Mesendoderm (in vitro differentiated cells): ENCODE measurements at regions not wholly inside any gene's neighbourhood (a gene's known extent, or its start where the extent isn't known, plus 50 kb on each side); places are given as distances from the start of the nearest gene placed in this dataset.

Source experiments
- DNase-seq: peaks from one replicate; pipeline ENCODE4 v3.0.0; 2013
- H2AK5ac ChIP-seq: 2 replicates; pipeline ENCODE4 v1.6.1; 2013; ENCODE audit warnings: low read length, inconsistent platforms
- H2BK120ac ChIP-seq: 2 replicates; pipeline ENCODE4 v1.6.1; 2013; ENCODE audit warnings: low read depth, mild to moderate bottlenecking, low read length, moderate library complexity, mixed read lengths
- H2BK15ac ChIP-seq: replicated peaks from 2 replicates; pipeline ENCODE4 v1.6.1; 2013; ENCODE audit warnings: low read depth, mild to moderate bottlenecking, moderate library complexity
- H2BK5ac ChIP-seq: 2 replicates; pipeline ENCODE4 v1.6.1; 2013; ENCODE audit warnings: low read length, inconsistent platforms
- H3K18ac ChIP-seq: 2 replicates; pipeline ENCODE4 v1.6.1; 2013; ENCODE audit warnings: mild to moderate bottlenecking, low read length, mixed read lengths
- H3K23ac ChIP-seq: one replicate; pipeline ENCODE4 v1.6.1; 2013; ENCODE audit warnings: low read length
- H3K27ac ChIP-seq: 2 replicates; pipeline ENCODE4 v1.5.1; 2013; ENCODE audit warnings: low read depth, mild to moderate bottlenecking, inconsistent platforms, low read length, moderate library complexity
- H3K27me3 ChIP-seq: 2 replicates; pipeline ENCODE4 v1.6.1; 2013; ENCODE audit warnings: low read length, control low read depth, mild to moderate bottlenecking, inconsistent platforms; ENCODE audit not compliant: insufficient read depth, poor library complexity
- H3K36me3 ChIP-seq: 2 replicates; pipeline ENCODE4 v1.6.1; 2013; ENCODE audit warnings: low read length, inconsistent platforms; ENCODE audit not compliant: control insufficient read depth, insufficient read depth
- H3K4ac ChIP-seq: one replicate; pipeline ENCODE4 v1.6.1; 2013; ENCODE audit warnings: low read depth, mild to moderate bottlenecking, low read length, moderate library complexity
- H3K4me1 ChIP-seq: 2 replicates; pipeline ENCODE4 v1.6.1; 2013; ENCODE audit warnings: low read depth, low read length, inconsistent platforms; ENCODE audit not compliant: control insufficient read depth
- H3K4me2 ChIP-seq: 2 replicates; pipeline ENCODE4 v1.6.1; 2013; ENCODE audit warnings: low read length
- H3K4me3 ChIP-seq: 2 replicates; pipeline ENCODE4 v1.5.1; 2013; ENCODE audit warnings: mild to moderate bottlenecking, low read length
- H3K56ac ChIP-seq: one replicate; pipeline ENCODE4 v1.6.1; 2013; ENCODE audit warnings: low read length
- H3K79me1 ChIP-seq: 2 replicates; pipeline ENCODE4 v1.6.1; 2013; ENCODE audit warnings: low read length, inconsistent platforms
- H3K79me2 ChIP-seq: 2 replicates; pipeline ENCODE4 v1.6.1; 2013; ENCODE audit warnings: mild to moderate bottlenecking, low read length; ENCODE audit not compliant: control insufficient read depth, insufficient read depth
- H3K9ac ChIP-seq: 2 replicates; pipeline ENCODE4 v1.6.1; 2013; ENCODE audit warnings: low read length, inconsistent platforms
- H4K5ac ChIP-seq: one replicate; pipeline ENCODE4 v1.6.1; 2013; ENCODE audit warnings: low read length
- H4K8ac ChIP-seq: one replicate; pipeline ENCODE4 v1.6.1; 2013; ENCODE audit warnings: low read depth, mild to moderate bottlenecking, control low read depth, low read length, moderate library complexity
- WGBS: extraction: QIAGEN DNeasy Blood & Tissue Kit; methylation state at CpG from one replicate; pipeline ENCODE4 v1.1.7; 2013; ENCODE audit warnings: low lambda C conversion rate, missing lambda C conversion rate; ENCODE audit not compliant: insufficient coverage; ENCODE audit errors: extremely low coverage; 5-methylcytosine and 5-hydroxymethylcytosine counted together

DNA sequence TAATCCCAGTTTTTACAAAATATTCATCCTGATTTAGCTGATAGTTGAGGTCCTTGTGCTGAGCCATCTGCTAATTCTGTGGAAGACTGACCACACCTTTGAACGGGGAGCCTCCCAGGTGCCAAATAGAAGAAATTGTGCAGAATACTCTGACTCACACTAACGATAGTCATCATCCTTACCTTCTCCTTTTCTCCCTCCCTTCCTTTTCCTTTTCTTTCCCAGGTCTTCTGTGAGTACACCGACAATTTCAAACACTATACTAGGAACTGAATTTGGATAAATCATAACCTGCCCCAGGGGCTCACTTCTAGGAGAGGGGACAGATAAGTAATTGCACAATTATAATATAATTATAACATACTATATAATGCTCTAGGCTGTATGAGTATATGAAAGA lies 73.1 kb upstream of the CTSC start:
- Histone ChIP-seq H2BK120ac (no peak overlapping the region), H3K27ac (no peak overlapping the region), H3K56ac (no peak overlapping the region), H3K4me2 (no peak overlapping the region), H3K4me3 (no peak overlapping the region), H4K5ac (no peak overlapping the region), H3K79me2 (no peaks in the 10 kb centered on the region), H3K27me3 (no peaks in the 10 kb centered on the region), H3K18ac (no peak overlapping the region), H3K4ac (no peak overlapping the region), H3K79me1 (no peaks in the 10 kb centered on the region), H2BK15ac (no peak overlapping the region), H3K23ac (no peak overlapping the region), H3K36me3 (no peaks in the 10 kb centered on the region), H3K9ac (no peak overlapping the region), H2AK5ac (no peak overlapping the region), H4K8ac (no peak overlapping the region), H2BK5ac (no peak overlapping the region), H3K4me1 (no peaks in the 10 kb centered on the region)
- no peak for DNase-seq
- WGBS, result no CpG with 5 or more reads among the region's 3 CpGs

DNA sequence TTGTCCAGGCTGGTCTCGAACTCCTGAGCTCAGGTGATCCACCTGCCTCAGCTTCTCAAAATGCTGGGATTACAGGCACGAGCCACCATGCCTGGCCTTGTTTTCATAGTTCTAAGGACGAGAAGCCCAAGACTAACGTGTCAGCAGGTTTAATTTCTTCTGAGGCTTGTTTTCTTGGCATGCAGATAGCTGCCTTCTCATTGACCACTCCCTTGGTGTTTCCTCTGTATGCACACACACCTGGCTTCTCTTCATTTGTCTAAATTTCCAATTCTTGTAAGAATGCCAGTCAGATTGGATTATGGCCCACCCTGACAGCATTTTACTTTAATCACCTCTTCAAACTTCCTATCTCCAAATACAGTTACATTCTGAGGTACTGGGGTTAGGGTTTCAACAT lies 72.5 kb upstream of the CTSC start:
- no peak overlapping the region for H3K27ac ChIP-seq
- no peak overlapping the region for H2AK5ac ChIP-seq
- no peak overlapping the region for H3K18ac ChIP-seq
- no peaks in the 10 kb centered on the region for H3K36me3 ChIP-seq
- no peaks in the 10 kb centered on the region for H3K79me1 ChIP-seq
- H3K9ac ChIP-seq, result no peak overlapping the region
- H3K4me2 ChIP-seq, result no peak overlapping the region
- no peaks in the 10 kb centered on the region for H3K27me3 ChIP-seq
- no peak overlapping the region for H4K8ac ChIP-seq
- DNase-seq, result no peak
- no peak overlapping the region for H3K23ac ChIP-seq
- no peak overlapping the region for H3K4ac ChIP-seq
- H4K5ac ChIP-seq, result no peak overlapping the region
- no CpG with 5 or more reads among the region's 4 CpGs for WGBS
- no peak overlapping the region for H3K4me3 ChIP-seq
- no peak overlapping the region for H2BK5ac ChIP-seq
- no peak overlapping the region for H2BK15ac ChIP-seq
- H3K79me2 ChIP-seq, result no peaks in the 10 kb centered on the region
- no peak overlapping the region for H2BK120ac ChIP-seq
- no peaks in the 10 kb centered on the region for H3K4me1 ChIP-seq
- H3K56ac ChIP-seq, result no peak overlapping the region

DNA sequence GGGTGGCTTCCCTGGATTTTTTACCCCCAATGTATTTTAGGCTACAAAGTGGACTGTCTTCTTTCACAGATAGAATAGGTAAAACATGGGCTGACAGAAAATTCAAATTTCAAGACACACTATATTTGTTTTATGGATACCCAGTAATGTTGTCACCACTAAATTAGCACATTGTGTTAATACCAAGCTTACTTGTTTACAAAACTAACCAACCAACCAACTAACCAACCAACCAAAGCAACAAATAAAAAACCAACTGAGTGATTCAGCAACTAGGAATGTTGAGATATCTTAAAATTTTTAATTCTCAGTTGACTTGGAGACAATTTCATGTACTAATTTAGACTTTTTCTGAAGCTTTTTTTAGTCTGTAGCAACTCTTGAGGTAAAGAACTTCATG lies 69.3 kb upstream of the CTSC start:
- no peaks in the 10 kb centered on the region for H3K4me1 ChIP-seq
- H3K9ac ChIP-seq, result no peak overlapping the region
- no peak overlapping the region for H3K18ac ChIP-seq
- H3K27me3 ChIP-seq, result no peaks in the 10 kb centered on the region
- H2BK120ac ChIP-seq, result no peak overlapping the region
- no peak overlapping the region for H2BK5ac ChIP-seq
- H3K4me3 ChIP-seq, result no peak overlapping the region
- no peaks in the 10 kb centered on the region for H3K79me1 ChIP-seq
- H3K36me3 ChIP-seq, result no peaks in the 10 kb centered on the region
- no peak overlapping the region for H3K27ac ChIP-seq
- no peak overlapping the region for H2BK15ac ChIP-seq
- H3K56ac ChIP-seq, result no peak overlapping the region
- no peak for DNase-seq
- no peak overlapping the region for H3K4me2 ChIP-seq
- H4K5ac ChIP-seq, result no peak overlapping the region
- no peak overlapping the region for H2AK5ac ChIP-seq
- H3K79me2 ChIP-seq, result no peaks in the 10 kb centered on the region
- H3K4ac ChIP-seq, result no peak overlapping the region
- H4K8ac ChIP-seq, result no peak overlapping the region
- H3K23ac ChIP-seq, result no peak overlapping the region

DNA sequence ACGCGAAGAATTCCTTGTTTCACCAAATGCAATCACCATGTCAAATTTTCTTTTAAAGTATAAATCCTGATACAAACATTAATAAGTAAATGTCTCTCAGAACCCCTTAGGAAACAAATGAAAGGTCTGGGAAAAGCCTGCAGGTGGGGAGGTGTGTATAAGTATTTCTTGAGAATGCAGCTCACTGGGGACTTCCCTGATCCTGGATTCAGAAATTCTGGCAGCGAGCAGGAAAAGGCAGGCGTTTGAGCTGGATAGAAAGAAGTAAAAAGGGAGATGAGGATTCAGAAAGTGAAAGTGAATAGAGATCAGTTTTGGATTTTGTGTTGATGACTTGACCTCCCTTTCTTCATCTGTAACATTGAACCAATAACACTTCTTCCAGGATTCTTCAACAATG lies 68.3 kb upstream of the CTSC start:
- Histone ChIP-seq H3K56ac (no peak overlapping the region), H3K79me1 (no peaks in the 10 kb centered on the region), H2AK5ac (no peak overlapping the region), H3K23ac (no peak overlapping the region), H3K4me3 (no peak overlapping the region), H3K9ac (no peak overlapping the region), H4K5ac (no peak overlapping the region), H3K4me1 (no peaks in the 10 kb centered on the region), H3K36me3 (no peaks in the 10 kb centered on the region), H2BK120ac (no peak overlapping the region), H2BK5ac (no peak overlapping the region), H3K27ac (no peak overlapping the region), H2BK15ac (no peak overlapping the region), H3K4ac (no peak overlapping the region), H3K18ac (no peak overlapping the region), H3K27me3 (no peaks in the 10 kb centered on the region), H4K8ac (no peak overlapping the region), H3K4me2 (no peak overlapping the region), H3K79me2 (no peaks in the 10 kb centered on the region)
- no peak for DNase-seq
- WGBS, result no CpG with 5 or more reads among the region's 4 CpGs

DNA sequence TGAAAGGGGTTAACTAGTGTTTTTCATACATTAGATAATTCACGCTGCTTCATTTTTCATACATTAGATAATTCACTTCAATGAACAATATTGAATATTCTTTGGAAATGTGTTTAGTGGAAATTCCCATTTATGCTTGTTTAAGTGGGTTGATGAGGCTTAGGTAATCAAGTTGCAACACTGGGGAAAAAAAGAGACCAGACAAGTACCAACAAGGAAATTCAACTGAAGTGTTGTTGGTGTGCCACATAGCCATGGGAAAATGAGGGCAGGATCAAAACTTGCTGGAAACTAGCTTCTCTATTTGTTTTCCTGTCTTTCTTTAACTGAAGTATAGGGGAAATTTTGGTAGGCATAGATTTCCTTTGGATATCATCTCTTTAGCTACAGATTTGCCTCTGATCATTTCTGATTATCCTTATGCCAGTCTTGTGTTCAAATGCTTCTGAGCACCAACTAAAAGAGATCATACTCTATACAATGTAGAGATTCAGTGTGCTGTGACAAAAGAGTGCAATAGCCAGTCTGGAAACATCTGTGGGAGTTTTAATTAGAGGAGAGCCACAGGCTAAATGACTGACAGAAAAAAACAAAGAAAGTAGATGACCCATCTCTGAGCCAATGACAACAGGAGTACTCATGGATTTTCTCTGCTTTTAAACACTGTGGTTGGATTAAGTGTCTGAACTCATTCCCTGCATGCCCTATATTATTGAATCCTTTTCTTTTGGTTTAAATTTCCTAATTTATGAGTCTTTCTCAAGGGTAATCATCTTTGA lies 67.6 kb upstream of the CTSC start:
- DNase-seq, result no peak
- no peak overlapping the region for H2BK15ac ChIP-seq

DNA sequence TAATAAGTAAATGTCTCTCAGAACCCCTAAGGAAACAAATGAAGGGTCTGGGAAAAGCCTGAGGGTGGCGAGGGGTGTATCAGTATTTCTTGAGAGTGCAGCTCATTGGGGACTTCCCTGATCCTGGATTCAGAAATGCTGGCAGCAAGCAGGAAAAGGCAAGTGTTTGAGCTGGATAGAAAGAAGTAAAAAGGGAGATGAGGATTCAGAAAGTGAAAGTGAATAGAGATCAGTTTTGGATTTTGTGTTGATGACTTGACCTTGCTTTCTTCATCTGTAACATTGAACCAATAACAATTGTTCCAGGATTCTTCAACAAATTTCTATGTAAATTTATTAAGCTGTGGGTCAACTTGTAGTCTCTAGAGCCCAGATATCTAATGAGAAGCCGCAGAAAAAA lies 66.9 kb upstream of the CTSC start:
- WGBS, result no CpG with 5 or more reads among the region's 2 CpGs
- H3K27ac ChIP-seq, result no peak overlapping the region
- no peak overlapping the region for H4K5ac ChIP-seq
- H3K4me2 ChIP-seq, result no peak overlapping the region
- H4K8ac ChIP-seq, result no peak overlapping the region
- no peaks in the 10 kb centered on the region for H3K36me3 ChIP-seq
- H3K9ac ChIP-seq, result no peak overlapping the region
- H3K79me2 ChIP-seq, result no peaks in the 10 kb centered on the region
- H3K4ac ChIP-seq, result no peak overlapping the region
- no peak for DNase-seq
- no peak overlapping the region for H2BK120ac ChIP-seq
- no peak overlapping the region for H2AK5ac ChIP-seq
- H3K18ac ChIP-seq, result no peak overlapping the region
- H3K27me3 ChIP-seq, result no peaks in the 10 kb centered on the region
- no peaks in the 10 kb centered on the region for H3K79me1 ChIP-seq
- H3K23ac ChIP-seq, result no peak overlapping the region
- H3K4me1 ChIP-seq, result no peaks in the 10 kb centered on the region
- no peak overlapping the region for H2BK5ac ChIP-seq
- H3K56ac ChIP-seq, result no peak overlapping the region
- no peak overlapping the region for H2BK15ac ChIP-seq
- H3K4me3 ChIP-seq, result no peak overlapping the region

More for the DNA sequence above, 67.6 kb upstream of the CTSC start:
- H4K8ac ChIP-seq, result no peak overlapping the region
- H3K56ac ChIP-seq, result no peak overlapping the region
- no peak overlapping the region for H2BK5ac ChIP-seq
- no peak overlapping the region for H4K5ac ChIP-seq
- H3K79me1 ChIP-seq, result no peaks in the 10 kb centered on the region
- H3K36me3 ChIP-seq, result no peaks in the 10 kb centered on the region
- no peaks in the 10 kb centered on the region for H3K27me3 ChIP-seq
- H3K27ac ChIP-seq, result no peak overlapping the region
- H3K4me2 ChIP-seq, result no peak overlapping the region
- no peaks in the 10 kb centered on the region for H3K4me1 ChIP-seq
- no CpG with 5 or more reads among the region's 1 CpG for WGBS
- no peak overlapping the region for H3K18ac ChIP-seq
- H3K79me2 ChIP-seq, result no peaks in the 10 kb centered on the region
- H3K4ac ChIP-seq, result no peak overlapping the region
- H3K9ac ChIP-seq, result no peak overlapping the region
- no peak overlapping the region for H2BK120ac ChIP-seq
- H2AK5ac ChIP-seq, result no peak overlapping the region
- no peak overlapping the region for H3K23ac ChIP-seq
- no peak overlapping the region for H3K4me3 ChIP-seq
